ENCODE measurements at regions not wholly inside any gene's neighbourhood (a gene's known extent, or its start where the extent isn't known, plus 50 kb on each side); places are given as distances from the start of the nearest gene placed in this dataset.

DNA sequence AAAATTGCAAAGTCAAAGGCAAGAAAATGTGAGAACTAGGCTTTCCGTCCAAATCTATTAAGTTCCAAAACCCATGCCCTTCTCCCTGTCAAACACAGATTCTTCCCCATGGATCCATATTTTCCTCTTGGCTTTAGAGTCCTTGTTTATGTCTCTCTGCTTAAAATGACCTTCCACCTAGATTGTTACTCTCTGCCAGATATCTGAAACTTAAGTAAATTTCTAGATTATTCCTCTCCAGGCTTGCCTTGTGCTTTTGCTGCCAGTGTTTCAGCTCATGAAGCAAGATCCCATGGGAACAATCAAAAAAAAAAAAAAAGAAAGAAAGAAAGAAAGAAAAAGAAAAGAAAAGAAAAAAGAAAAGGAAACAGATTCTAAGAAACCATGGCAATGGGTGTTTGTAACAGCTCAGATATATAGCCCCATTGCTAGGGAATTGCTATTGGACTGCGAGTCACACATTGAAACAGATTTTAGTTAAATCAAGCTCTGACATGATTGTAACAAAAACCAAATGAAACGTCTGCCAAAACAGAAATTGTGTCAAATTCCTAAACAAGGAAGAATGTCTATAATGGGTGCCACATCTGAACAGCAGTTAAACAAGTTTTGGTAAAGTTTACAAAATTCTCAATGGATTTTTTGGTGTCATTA is 660.7 kb upstream of the CNTNAP5 start:
- no peak for TF ChIP-seq EZH2 (IDR thresholded peaks at IDR 0.05; ENCODE audit: low read length, missing control alignments)
- TF ChIP-seq, protein P1, sequence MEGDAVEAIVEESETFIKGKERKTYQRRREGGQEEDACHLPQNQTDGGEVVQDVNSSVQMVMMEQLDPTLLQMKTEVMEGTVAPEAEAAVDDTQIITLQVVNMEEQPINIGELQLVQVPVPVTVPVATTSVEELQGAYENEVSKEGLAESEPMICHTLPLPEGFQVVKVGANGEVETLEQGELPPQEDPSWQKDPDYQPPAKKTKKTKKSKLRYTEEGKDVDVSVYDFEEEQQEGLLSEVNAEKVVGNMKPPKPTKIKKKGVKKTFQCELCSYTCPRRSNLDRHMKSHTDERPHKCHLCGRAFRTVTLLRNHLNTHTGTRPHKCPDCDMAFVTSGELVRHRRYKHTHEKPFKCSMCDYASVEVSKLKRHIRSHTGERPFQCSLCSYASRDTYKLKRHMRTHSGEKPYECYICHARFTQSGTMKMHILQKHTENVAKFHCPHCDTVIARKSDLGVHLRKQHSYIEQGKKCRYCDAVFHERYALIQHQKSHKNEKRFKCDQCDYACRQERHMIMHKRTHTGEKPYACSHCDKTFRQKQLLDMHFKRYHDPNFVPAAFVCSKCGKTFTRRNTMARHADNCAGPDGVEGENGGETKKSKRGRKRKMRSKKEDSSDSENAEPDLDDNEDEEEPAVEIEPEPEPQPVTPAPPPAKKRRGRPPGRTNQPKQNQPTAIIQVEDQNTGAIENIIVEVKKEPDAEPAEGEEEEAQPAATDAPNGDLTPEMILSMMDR (conservative IDR thresholded peaks at IDR 0.05 in 1 of 2, IDR thresholded peaks at IDR 0.05 in 1 of 2; ENCODE audit: low read depth in 1 of 2, low read length in 2 of 2) = no peak
- Histone ChIP-seq H3K9ac (ENCODE audit: insufficient read depth, low read length) (no peak overlapping the region), H4K20me1 (ENCODE audit: control insufficient read depth, extremely low read depth, insufficient read depth, low read length) (no peaks in the 10 kb centered on the region), H3K27me3 (ENCODE audit: control insufficient read depth, insufficient read depth, low read length) (no peaks in the 10 kb centered on the region), H3K4me3 (replicated peaks in 1 of 4; ENCODE audit: control extremely low read depth in 1 of 4, insufficient read depth in 1 of 4, low read depth in 3 of 4, low read length in 4 of 4) (no peak overlapping the region), H2AFZ (ENCODE audit: low read length) (no peak overlapping the region), H3K9me3 (ENCODE audit: control insufficient read depth, insufficient read depth, low read depth, low read length) (no peaks in the 10 kb centered on the region), H3K4me2 (ENCODE audit: extremely low read depth, insufficient read depth, low read length) (no peak overlapping the region), H3K27ac (ENCODE audit: insufficient read depth, low read length) (no peak overlapping the region), H3K4me1 (ENCODE audit: control insufficient read depth, extremely low read depth, insufficient read depth, low read length) (no peaks in the 10 kb centered on the region), H3K79me2 (ENCODE audit: control insufficient read depth, insufficient read depth, low read length) (no peaks in the 10 kb centered on the region), H3K36me3 (ENCODE audit: control insufficient read depth, insufficient read depth, low read length) (no peaks in the 10 kb centered on the region)
- no peak for DNase-seq (ENCODE audit: low read depth in 2 of 2)

DNA sequence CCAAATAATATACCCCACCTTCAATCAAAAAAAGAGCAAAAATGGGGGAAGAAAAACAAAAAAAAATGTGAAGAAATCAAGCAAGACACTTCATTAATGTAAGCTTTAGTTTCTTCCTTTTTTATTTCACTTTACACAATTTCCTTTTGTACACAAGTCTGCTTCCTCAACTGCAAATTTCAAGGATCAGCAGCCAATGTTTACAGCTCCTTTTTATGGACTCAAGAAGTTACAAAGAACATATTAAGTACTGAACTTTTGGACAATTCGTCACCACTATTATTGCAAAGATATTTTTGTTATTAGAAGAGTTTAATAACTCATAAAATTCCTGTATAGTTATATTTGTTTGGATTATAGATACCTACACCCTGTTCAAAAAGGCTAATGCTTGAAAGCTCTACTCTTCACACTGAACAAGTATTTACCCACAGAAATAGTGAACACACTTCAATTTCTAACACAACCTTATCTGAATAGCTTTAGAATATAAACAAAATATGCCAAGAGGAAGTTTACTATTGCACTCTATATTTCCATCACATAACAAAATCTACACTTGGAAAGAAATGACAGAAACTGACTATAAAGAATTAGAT is 658.7 kb upstream of the CNTNAP5 start:
- Histone ChIP-seq H3K4me3 (replicated peaks in 1 of 4; ENCODE audit: control extremely low read depth in 1 of 4, insufficient read depth in 1 of 4, low read depth in 3 of 4, low read length in 4 of 4) (no peak overlapping the region), H3K4me2 (ENCODE audit: extremely low read depth, insufficient read depth, low read length) (no peak overlapping the region), H4K20me1 (ENCODE audit: control insufficient read depth, extremely low read depth, insufficient read depth, low read length) (no peaks in the 10 kb centered on the region), H3K27me3 (ENCODE audit: control insufficient read depth, insufficient read depth, low read length) (no peaks in the 10 kb centered on the region), H3K36me3 (ENCODE audit: control insufficient read depth, insufficient read depth, low read length) (no peaks in the 10 kb centered on the region), H3K9me3 (ENCODE audit: control insufficient read depth, insufficient read depth, low read depth, low read length) (no peaks in the 10 kb centered on the region), H2AFZ (ENCODE audit: low read length) (no peak overlapping the region), H3K79me2 (ENCODE audit: control insufficient read depth, insufficient read depth, low read length) (no peaks in the 10 kb centered on the region), H3K9ac (ENCODE audit: insufficient read depth, low read length) (no peak overlapping the region), H3K4me1 (ENCODE audit: control insufficient read depth, extremely low read depth, insufficient read depth, low read length) (no peaks in the 10 kb centered on the region), H3K27ac (ENCODE audit: insufficient read depth, low read length) (no peak overlapping the region)
- TF ChIP-seq EZH2 (IDR thresholded peaks at IDR 0.05; ENCODE audit: low read length, missing control alignments) = no peak
- TF ChIP-seq, protein P1 (conservative IDR thresholded peaks at IDR 0.05 in 1 of 2, IDR thresholded peaks at IDR 0.05 in 1 of 2; ENCODE audit: low read depth in 1 of 2, low read length in 2 of 2) = no peak
- no peak for DNase-seq (ENCODE audit: low read depth in 2 of 2)

DNA sequence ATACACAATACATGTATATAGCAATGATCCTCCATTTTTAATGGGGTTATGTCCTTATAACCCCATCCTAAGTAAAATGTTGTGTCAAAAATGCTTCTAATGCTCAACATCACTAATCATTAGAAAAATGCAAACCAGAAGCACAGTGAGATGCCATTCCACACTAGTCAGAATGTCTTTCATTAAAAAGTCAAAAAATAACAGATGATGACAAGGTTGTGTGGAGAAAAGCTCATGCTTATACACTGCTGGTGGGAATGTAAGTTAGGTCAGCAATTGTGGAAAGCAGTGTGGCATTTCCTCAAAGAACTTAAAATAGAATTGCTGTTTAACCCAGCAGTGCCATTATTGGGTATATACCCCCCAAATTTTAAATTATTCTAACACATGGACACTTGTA is 654.9 kb upstream of the CNTNAP5 start:
- no peaks in the 10 kb centered on the region for H3K4me1 ChIP-seq (ENCODE audit: control insufficient read depth, extremely low read depth, insufficient read depth, low read length)
- H2AFZ ChIP-seq (ENCODE audit: low read length) = no peak overlapping the region
- H3K27me3 ChIP-seq (ENCODE audit: control insufficient read depth, insufficient read depth, low read length) = no peaks in the 10 kb centered on the region
- no peaks in the 10 kb centered on the region for H3K79me2 ChIP-seq (ENCODE audit: control insufficient read depth, insufficient read depth, low read length)
- no peak overlapping the region for H3K9ac ChIP-seq (ENCODE audit: insufficient read depth, low read length)
- TF ChIP-seq EZH2 (IDR thresholded peaks at IDR 0.05; ENCODE audit: low read length, missing control alignments) = no peak
- TF ChIP-seq, protein P1 (conservative IDR thresholded peaks at IDR 0.05 in 1 of 2, IDR thresholded peaks at IDR 0.05 in 1 of 2; ENCODE audit: low read depth in 1 of 2, low read length in 2 of 2) = no peak
- no peak overlapping the region for H3K4me3 ChIP-seq (replicated peaks in 1 of 4; ENCODE audit: control extremely low read depth in 1 of 4, insufficient read depth in 1 of 4, low read depth in 3 of 4, low read length in 4 of 4)
- H3K9me3 ChIP-seq (ENCODE audit: control insufficient read depth, insufficient read depth, low read depth, low read length) = no peaks in the 10 kb centered on the region
- no peak for DNase-seq (ENCODE audit: low read depth in 2 of 2)
- no peaks in the 10 kb centered on the region for H3K36me3 ChIP-seq (ENCODE audit: control insufficient read depth, insufficient read depth, low read length)
- no peak overlapping the region for H3K27ac ChIP-seq (ENCODE audit: insufficient read depth, low read length)
- H3K4me2 ChIP-seq (ENCODE audit: extremely low read depth, insufficient read depth, low read length) = no peak overlapping the region
- H4K20me1 ChIP-seq (ENCODE audit: control insufficient read depth, extremely low read depth, insufficient read depth, low read length) = no peaks in the 10 kb centered on the region
